Vagina (tissue), 2 donors: ENCODE measurements at regions not wholly inside any gene's neighbourhood (a gene's known extent, or its start where the extent isn't known, plus 50 kb on each side); places are given as distances from the start of the nearest gene placed in this dataset.

Experiments used
- POLR2A ChIP-seq, 2 donors: fragments of 450-650 bp; IDR thresholded peaks; one replicate each; pipeline ENCODE4 v1.6.1; 2017; ENCODE audit warnings: antibody characterized with exemption in 2 of 2, mild to moderate bottlenecking in 2 of 2, moderate library complexity in 2 of 2
- TF ChIP-seq, protein P1 (sequence below), 3 experiments: fragments of 450-650 bp in 2 of 3; fragments of 200-600 bp in 1 of 3; sonication (generic) in 1 of 3; IDR thresholded peaks; one replicate each; pipeline ENCODE4 v1.5.1; 2017 to 2019; ENCODE audit warnings: antibody characterized with exemption in 3 of 3, mild to moderate bottlenecking in 2 of 3, moderate library complexity in 2 of 3

GRCh38 chr5:121019106-121019505, 555.0 kb downstream of the PRR16 start:
- TF ChIP-seq, protein P1, sequence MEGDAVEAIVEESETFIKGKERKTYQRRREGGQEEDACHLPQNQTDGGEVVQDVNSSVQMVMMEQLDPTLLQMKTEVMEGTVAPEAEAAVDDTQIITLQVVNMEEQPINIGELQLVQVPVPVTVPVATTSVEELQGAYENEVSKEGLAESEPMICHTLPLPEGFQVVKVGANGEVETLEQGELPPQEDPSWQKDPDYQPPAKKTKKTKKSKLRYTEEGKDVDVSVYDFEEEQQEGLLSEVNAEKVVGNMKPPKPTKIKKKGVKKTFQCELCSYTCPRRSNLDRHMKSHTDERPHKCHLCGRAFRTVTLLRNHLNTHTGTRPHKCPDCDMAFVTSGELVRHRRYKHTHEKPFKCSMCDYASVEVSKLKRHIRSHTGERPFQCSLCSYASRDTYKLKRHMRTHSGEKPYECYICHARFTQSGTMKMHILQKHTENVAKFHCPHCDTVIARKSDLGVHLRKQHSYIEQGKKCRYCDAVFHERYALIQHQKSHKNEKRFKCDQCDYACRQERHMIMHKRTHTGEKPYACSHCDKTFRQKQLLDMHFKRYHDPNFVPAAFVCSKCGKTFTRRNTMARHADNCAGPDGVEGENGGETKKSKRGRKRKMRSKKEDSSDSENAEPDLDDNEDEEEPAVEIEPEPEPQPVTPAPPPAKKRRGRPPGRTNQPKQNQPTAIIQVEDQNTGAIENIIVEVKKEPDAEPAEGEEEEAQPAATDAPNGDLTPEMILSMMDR (IDR thresholded peaks at IDR 0.05) = no peak
- TF ChIP-seq POLR2A (IDR thresholded peaks at IDR 0.05) = no peak
